IPS-15b (cell line): ENCODE measurements at regions not wholly inside any gene's neighbourhood (a gene's known extent, or its start where the extent isn't known, plus 50 kb on each side); places are given as distances from the start of the nearest gene placed in this dataset.

Experiments
- H3K27me3 ChIP-seq: one replicate; pipeline ENCODE4 v1.6.1; 2013; ENCODE audit warnings: low read length; ENCODE audit not compliant: control insufficient read depth, insufficient read depth
- H3K36me3 ChIP-seq: one replicate; pipeline ENCODE4 v1.6.1; 2013; ENCODE audit warnings: low read length; ENCODE audit not compliant: control insufficient read depth, insufficient read depth
- H3K4me1 ChIP-seq: one replicate; pipeline ENCODE4 v1.6.1; 2013; ENCODE audit warnings: mild to moderate bottlenecking, low read length; ENCODE audit not compliant: control insufficient read depth, insufficient read depth
- H3K4me3 ChIP-seq: one replicate; pipeline ENCODE4 v1.5.1; 2013; ENCODE audit warnings: low read depth, low read length
- H3K9ac ChIP-seq: one replicate; pipeline ENCODE4 v1.6.1; 2013; ENCODE audit warnings: low read depth, mild to moderate bottlenecking, low read length
- H3K9me3 ChIP-seq: one replicate; pipeline ENCODE4 v1.6.1; 2013; ENCODE audit warnings: mild to moderate bottlenecking, low read length; ENCODE audit not compliant: control insufficient read depth, insufficient read depth

DNA sequence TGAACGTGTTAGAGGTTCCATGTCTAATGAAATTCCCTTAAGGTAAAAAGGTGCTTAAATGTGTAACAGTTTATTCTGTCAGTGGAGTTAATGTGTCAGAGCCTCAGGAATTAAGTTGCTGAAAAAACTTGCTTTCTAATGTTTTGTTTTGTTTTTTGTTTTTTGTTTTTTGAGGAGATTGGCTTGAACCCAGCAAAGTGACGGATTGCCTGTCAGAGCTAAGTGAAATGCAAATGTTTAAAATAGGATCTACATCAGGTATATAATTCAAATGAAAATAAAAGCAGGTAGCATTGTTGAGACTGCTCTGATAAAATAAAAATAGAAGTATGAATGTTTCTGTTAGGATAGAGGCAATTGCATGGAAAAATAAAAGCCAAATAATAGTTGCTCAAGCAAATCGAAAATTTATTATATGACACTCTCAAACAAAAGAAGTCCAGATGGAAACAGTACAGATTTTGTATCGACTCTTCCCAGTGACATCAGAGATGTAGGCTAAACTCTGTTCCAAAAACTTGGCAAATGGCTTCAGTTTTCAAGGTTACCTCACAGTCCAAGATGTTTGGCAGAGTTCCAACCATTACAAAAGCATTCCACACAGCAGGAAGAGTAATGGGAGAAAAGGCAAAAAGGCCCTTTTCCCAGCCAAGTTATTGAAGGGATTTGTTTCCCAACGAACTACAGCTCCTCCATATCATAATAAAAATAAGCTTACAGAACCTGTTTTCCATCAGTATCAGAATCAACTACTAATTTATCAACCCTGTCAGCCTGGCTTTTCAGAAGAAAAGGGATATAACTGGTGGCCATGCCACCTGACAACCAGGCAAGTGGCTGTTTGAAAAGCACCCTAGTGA, 291.0 kb downstream of the TBL1XR1 start:
- no peaks in the 10 kb centered on the region for H3K27me3 ChIP-seq
- H3K4me3 ChIP-seq, result no peak overlapping the region
- H3K4me1 ChIP-seq, result no peaks in the 10 kb centered on the region
- no peaks in the 10 kb centered on the region for H3K36me3 ChIP-seq
- no peak overlapping the region for H3K9ac ChIP-seq
- no peaks in the 10 kb centered on the region for H3K9me3 ChIP-seq

DNA sequence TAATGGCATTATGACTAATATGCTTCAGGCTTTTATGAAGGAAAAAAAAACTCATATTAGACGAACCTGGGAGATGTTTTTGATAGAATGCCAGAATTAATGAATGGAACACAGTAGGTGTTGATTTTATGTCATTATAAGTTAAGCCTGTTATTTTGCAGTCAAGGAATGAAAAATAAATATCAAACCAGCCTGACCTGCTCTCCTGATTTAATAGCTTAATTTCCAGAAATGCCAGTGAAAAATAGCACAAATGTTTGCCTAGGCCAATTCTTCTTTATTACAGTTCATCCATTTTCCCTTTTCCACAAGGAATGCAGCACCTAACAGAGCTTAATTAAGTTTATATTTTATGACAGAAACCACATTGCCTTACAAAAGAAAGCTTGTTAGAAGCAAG, 292.0 kb downstream of the TBL1XR1 start:
- no peak overlapping the region for H3K9ac ChIP-seq
- H3K4me1 ChIP-seq, result no peaks in the 10 kb centered on the region
- no peaks in the 10 kb centered on the region for H3K27me3 ChIP-seq
- H3K4me3 ChIP-seq, result no peak overlapping the region
- H3K9me3 ChIP-seq, result no peaks in the 10 kb centered on the region
- H3K36me3 ChIP-seq, result no peaks in the 10 kb centered on the region

GRCh38 chr3:176904506-176904905, 292.8 kb downstream of the TBL1XR1 start:
- H3K4me1 ChIP-seq, result no peaks in the 10 kb centered on the region
- H3K4me3 ChIP-seq, result no peak overlapping the region
- no peaks in the 10 kb centered on the region for H3K9me3 ChIP-seq
- no peaks in the 10 kb centered on the region for H3K36me3 ChIP-seq
- no peaks in the 10 kb centered on the region for H3K27me3 ChIP-seq
- H3K9ac ChIP-seq, result no peak overlapping the region

GRCh38 chr3:176896640-176897039, 300.6 kb downstream of the TBL1XR1 start:
- H3K4me1 ChIP-seq, result no peaks in the 10 kb centered on the region
- H3K36me3 ChIP-seq, result no peaks in the 10 kb centered on the region
- H3K9me3 ChIP-seq, result no peaks in the 10 kb centered on the region
- no peak overlapping the region for H3K9ac ChIP-seq
- no peak overlapping the region for H3K4me3 ChIP-seq
- no peaks in the 10 kb centered on the region for H3K27me3 ChIP-seq

DNA sequence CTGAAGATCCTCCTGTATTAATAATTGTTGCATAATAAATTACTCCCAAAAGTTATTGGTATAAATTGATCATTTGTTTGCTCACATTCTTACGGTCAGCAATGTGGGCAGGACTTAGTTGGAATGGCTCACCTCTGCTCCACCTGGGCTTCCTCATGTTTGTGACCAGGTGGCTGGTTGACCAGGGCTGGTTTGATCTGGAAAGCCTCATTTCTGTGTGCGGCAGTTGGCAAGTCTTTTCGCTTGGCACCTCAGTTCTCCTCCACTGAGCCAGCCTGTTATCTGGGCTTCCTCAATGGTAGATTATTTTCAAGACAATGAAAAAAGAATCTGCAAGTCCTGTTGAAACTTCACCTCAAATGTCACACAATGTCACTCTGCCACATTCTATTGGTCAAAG, 301.1 kb downstream of the TBL1XR1 start:
- H3K4me1 ChIP-seq, result no peaks in the 10 kb centered on the region
- no peaks in the 10 kb centered on the region for H3K27me3 ChIP-seq
- no peak overlapping the region for H3K9ac ChIP-seq
- H3K4me3 ChIP-seq, result no peak overlapping the region
- no peaks in the 10 kb centered on the region for H3K9me3 ChIP-seq
- H3K36me3 ChIP-seq, result no peaks in the 10 kb centered on the region

GRCh38 chr3:176879710-176880109, 317.6 kb downstream of the TBL1XR1 start:
- Histone ChIP-seq H3K9me3 (no peaks in the 10 kb centered on the region), H3K4me3 (no peak overlapping the region), H3K4me1 (no peaks in the 10 kb centered on the region)

DNA sequence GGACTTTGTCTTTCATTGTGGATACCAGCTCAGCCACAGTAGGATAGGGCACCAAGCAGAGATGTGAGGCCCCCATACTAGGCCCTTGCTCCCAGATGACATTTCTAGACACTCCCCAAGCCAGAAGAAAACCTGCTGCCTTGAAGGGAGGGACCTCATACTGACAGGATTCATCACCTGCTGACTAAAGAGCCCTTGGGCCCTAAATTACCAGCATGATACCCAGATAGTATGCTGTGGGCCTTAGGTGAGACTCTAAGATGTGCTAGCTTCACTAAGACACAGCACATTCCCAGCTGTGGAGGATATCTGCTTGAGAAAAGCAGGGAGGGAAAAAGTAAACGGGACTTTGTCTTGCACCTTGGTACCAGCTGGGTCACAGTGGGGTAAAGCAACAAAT, 324.0 kb downstream of the TBL1XR1 start:
- Histone ChIP-seq H3K4me3 (no peak overlapping the region), H3K36me3 (no peaks in the 10 kb centered on the region), H3K4me1 (no peaks in the 10 kb centered on the region), H3K27me3 (no peaks in the 10 kb centered on the region), H3K9ac (no peak overlapping the region), H3K9me3 (no peaks in the 10 kb centered on the region)

More at GRCh38 chr3:176879710-176880109, 317.6 kb downstream of the TBL1XR1 start:
- Histone ChIP-seq H3K36me3 (no peaks in the 10 kb centered on the region), H3K27me3 (no peaks in the 10 kb centered on the region), H3K9ac (no peak overlapping the region)

DNA sequence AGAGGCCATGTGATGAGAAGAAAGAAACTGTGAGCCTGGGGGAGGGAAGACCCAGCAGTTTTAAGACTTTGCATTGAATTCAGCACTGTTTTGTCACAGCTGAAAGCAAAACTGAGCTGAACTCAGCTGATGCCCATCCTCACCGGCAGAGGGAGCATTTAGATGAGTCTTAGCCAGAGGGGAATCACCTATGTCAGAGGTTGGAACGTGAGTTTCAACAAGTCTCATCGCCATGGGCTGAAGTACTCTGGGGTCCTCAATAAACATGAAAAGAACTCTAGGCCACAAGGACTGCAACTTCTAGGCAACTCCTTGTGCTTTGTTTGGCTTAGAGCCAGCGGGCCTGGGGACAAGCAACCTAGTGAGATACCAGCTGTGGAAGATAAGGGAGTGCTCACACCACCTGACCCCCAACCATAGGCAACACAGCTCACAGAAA, 324.5 kb downstream of the TBL1XR1 start:
- H3K36me3 ChIP-seq, result no peaks in the 10 kb centered on the region
- no peak overlapping the region for H3K9ac ChIP-seq
- H3K9me3 ChIP-seq, result no peaks in the 10 kb centered on the region
- H3K27me3 ChIP-seq, result no peaks in the 10 kb centered on the region
- no peak overlapping the region for H3K4me3 ChIP-seq
- H3K4me1 ChIP-seq, result no peaks in the 10 kb centered on the region

- Histone ChIP-seq H3K4me1 (no peaks in the 10 kb centered on the region), H3K27me3 (no peaks in the 10 kb centered on the region), H3K9me3 (no peaks in the 10 kb centered on the region), H3K4me3 (no peak overlapping the region), H3K9ac (no peak overlapping the region), H3K36me3 (no peaks in the 10 kb centered on the region)
Measured at GRCh38 chr3:176870451-176870850, 326.8 kb downstream of the TBL1XR1 start.

DNA sequence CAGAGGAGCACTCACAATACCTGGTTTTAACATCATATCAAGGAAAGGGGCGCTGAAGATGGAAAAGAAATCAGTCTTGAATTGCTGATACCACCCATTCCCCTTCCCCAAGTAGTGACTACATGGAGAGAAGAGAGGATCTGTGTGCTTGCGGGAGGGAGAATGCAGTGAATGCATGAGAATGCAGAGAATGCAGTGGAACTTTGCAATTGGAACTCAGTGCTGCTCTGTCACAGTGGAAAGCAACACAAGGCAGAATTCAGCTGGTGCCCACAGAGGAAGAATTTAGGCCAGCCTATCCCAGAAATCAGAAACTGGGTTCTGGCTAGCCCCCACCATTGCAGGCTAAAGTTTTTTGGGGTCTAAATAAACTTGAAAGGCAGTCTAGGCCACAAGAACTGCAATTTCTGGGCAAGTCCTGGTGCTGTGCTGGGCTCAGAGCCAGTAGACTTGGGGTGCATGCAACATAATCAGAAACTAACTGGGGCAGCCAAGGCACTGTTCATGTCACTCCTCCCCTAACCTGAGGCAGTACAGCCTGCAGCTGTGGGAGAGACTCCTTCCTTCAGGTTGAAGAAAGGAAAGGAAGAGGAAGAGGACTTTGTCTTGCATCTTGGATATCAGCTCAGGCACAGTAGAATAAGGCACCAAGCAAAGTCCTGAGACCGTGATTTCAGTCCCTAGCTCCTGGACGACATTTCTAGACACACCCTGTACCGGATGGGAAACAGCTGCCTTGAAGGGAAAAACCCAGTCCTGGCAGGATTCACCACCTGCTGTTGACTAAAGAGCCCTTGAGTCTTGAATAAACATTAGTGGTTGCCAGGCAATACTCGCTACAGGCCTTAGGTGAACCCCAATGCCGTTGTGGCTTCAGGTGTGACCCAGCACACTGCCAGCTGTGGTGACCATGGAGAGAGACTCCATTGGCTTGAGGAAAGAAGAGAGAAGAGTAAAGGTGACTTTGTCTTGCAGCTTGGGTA, 329.3 kb downstream of the TBL1XR1 start:
- no peak overlapping the region for H3K9ac ChIP-seq
- H3K4me3 ChIP-seq, result no peak overlapping the region
- no peaks in the 10 kb centered on the region for H3K36me3 ChIP-seq
- no peaks in the 10 kb centered on the region for H3K27me3 ChIP-seq
- H3K4me1 ChIP-seq, result no peaks in the 10 kb centered on the region
- no peaks in the 10 kb centered on the region for H3K9me3 ChIP-seq

DNA sequence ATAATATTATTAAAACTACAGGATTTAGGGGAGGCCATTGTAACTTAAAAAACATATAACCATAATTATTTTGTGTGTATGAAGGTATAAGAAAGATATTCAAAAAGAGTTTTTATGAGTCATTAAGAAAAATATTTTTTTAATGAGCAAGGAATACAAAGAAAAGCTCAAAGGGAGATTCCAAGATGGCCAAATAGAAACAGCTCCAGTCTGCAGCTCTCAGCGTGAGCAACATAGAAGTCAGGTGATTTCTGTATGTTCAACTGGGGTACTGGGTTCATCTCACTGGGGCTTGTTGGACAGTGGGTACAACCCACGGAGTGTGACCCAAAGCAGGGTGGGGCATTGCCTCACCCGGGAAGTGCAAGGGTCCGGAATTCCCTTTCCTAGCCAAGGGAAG, 336.1 kb downstream of the TBL1XR1 start:
- Histone ChIP-seq H3K4me3 (no peak overlapping the region), H3K9me3 (no peaks in the 10 kb centered on the region), H3K4me1 (no peaks in the 10 kb centered on the region), H3K36me3 (no peaks in the 10 kb centered on the region), H3K9ac (no peak overlapping the region), H3K27me3 (no peaks in the 10 kb centered on the region)
